SHP77 treated with DMSO at 0.1 percent for 48 hours (cell line): ENCODE measurements at regions not wholly inside any gene's neighbourhood (a gene's known extent, or its start where the extent isn't known, plus 50 kb on each side); places are given as distances from the start of the nearest gene placed in this dataset.
A peak's percentile ranks its signal among the peaks of the same experiment; 100 is the strongest.
"Not testable (repeated sequence)": the region's sequence is repeated elsewhere in the genome, so short reads cannot be mapped to it uniquely, and the experiment has no call there.

ENCODE experiments used
- DNase-seq: peaks from one replicate; lab custom pipeline; 2025; lab: John Stamatoyannopoulos, UW

DNA sequence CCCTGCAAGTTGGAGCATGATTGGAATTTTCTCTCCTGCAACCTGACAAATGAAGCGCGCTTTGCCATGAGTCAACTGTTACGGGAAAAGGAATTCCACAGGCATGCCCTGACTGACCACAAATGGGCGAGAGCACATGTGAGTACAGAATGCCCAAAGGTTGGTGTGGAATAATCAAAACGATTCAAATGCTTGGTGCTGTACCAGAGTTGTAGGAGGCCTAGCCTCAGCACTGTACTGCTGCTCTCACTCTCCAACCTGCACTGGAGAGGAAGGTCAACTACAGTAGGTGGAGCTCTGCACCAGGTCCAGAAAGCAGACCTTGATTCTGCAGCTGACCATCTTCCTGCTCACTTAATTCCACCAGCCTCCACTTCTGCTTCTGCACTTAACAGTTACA, 406.9 kb upstream of the ACTBL2 start:
- peak; percentile 16 for DNase-seq

DNA sequence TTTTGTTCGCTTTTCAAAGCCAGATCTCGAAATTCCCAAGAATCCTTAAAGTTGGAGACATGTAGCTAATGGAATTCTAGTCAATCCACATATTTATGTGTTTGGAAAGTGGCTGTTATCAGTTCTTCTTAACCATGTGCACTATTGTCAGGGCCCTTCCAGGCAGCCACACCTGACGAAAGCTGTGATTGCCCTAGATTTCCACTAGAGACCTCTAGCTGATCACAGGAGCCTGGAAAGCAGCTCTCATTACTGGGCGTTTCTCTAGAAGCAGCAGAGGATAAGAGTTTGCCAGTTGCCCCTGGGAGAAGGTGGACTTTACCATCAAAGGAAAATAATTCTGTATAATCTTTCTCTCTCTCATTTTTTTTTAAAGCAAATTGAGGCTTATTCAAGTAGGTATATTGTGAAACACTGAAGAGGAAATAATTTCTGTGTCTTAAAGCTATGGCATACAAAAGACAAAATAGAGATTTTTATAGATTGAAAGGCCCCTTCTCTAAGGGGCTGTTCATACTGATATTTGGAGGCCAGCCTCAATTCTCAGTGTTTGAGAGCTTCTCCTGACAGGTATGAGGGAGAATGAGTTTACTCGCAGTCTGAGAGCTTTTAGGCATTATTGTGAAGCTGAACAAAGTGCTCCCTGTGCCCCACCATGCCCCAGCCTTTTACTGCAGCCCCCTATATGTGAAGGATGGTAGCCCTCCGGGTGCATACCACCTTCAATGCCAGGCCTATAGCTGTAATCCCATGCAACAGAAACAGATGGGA, 405.4 kb upstream of the ACTBL2 start:
- DNase-seq: peak; percentile 44

DNA sequence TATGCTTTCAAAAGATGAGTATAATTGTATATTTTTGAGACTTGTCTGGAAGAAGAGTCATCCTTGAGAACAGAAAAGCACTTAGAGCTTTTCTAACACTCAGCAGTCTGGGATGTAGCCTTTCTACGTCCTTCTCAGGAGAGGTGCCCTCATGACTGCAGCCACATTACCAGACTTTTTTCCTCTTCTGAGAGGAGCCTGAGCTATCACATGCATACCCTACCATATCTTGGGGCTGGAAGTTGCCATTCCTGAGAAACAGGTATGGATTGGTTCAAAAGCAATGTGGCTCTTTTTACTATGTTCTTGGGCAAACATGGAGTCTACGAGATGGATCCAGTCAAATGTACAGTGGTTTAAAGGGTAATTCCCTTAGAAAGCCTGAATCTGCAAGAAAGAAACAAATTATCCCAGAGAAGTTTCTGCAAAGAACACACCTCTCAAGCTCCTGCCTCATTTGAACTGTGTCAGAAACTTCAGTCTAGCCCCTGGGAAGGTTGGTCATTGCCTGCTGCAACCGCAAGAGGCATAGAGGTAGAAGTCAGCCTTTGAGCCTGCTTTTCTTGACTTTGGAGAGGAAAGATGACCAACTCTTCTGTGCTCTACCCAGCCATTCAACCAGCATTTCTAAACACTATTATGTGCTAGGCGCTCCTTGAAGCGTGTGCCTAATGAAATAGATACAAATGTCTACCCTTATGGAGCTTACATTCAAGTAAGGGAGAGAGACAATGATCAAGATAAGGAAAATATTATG, 401.9 kb upstream of the ACTBL2 start:
- DNase-seq: no peak

DNA sequence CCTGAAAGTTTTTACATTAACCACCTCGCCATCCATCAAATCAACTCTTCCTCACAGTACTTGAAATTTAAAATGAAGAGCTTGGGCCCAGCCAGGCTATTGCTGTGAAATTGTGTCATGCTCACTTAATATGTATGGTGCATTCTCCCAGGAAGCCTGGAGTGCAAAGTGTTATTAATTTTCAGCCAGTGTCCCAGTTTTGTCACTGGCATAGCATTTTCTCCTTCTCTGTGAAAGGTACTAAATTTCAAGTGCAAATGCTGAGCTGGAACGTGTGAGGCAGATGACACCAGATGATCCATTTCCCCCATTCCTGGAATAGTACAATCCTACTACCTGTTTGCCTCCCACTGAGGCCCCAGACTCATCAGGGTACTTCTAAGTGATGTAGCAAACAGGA, 397.6 kb upstream of the ACTBL2 start:
- DNase-seq: no peak

DNA sequence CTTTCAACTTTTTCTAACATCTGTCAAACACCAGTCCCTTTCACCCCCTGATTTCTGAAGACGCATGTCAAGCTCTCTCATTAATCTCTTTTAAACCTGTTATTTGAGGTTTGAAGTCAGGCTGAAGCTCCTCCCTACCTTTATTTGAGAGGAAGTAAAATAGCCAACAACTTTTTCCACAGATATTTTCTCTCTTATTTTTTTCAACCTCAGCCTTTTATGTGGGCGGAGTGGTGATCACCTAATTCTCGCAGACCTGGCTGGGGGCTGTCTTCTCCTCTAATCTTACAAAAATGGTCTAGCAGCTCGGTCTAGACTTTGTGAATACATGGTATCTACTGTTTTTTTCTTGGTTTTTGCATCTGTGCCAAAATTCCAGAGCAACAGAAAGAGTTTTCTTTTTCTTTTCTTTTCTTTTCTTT, 395.7 kb upstream of the ACTBL2 start:
- DNase-seq: no peak

DNA sequence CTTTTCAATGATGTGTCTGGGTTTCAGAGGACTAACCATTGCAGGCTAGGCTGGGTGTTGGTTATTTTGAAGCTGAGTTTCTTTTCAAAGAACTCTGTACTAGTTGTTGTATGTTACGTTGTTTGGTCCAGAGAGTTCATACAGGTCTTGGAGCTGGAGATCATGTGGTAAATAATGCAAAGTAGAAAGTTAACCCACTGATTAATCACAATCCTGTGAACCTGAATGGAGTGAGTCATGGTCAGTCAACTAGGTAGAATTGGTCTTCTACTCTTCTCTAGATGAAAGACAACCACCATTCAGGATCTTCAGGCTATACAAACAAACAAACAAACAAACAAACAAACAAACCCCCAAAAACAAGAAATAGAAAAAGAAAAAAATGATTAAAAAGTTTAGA, 388.9 kb upstream of the ACTBL2 start:
- no peak for DNase-seq

DNA sequence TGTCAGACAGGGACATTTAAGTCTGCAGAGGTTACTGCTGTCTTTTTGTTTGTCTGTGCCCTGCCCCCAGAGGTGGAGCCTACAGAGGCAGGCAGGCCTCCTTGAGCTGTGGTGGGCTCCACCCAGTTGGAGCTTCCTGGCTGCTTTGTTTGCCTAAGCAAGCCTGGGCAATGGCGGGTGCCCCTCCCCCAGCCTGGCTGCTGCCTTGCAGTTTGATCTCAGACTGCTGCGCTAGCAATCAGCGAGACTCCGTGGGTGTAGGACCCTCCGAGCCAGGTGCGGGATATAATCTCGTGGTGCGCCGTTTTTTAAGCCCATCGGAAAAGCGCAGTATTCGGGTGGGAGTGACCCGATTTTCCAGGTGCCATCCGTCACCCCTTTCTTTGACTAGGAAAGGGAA, 387.7 kb upstream of the ACTBL2 start:
- DNase-seq: not testable (repeated sequence)

DNA sequence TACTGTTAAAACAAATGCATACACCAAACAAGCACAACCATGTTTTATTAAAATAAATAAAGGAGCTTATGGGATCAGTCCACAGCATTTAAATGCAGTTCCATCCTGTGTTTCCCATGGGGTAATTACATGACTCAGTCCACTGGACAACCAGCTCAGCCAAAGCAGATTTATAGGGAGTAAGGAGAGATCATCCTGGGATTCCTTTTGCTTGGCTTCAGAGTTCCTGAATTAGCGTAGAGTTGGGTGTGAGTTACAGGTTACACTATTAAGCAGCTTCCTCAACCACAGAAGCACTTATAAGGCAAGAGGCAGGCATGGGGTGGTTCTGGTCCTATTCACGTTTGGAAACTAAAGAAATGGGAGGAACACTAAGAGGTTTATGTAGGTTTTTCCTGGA, 381.1 kb upstream of the ACTBL2 start:
- no peak for DNase-seq

DNA sequence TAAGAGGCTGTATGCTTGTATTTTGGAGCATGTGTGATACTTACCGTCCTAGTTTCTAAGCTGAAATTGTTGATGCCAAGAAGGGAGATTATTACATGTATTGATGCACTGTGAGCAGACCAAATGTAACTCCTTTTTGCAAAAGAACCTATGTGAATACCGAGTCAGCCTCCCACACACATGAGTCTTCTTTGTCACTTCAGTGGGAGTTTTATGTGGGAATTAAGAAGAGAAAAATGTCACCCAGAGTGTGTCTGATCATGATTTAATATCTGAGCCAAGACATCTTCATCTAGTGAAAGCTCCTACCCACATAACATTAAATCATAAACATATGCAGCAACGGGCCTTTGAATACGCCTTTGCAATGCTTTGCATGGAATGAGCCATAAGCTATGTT, 380.3 kb upstream of the ACTBL2 start:
- no peak for DNase-seq

DNA sequence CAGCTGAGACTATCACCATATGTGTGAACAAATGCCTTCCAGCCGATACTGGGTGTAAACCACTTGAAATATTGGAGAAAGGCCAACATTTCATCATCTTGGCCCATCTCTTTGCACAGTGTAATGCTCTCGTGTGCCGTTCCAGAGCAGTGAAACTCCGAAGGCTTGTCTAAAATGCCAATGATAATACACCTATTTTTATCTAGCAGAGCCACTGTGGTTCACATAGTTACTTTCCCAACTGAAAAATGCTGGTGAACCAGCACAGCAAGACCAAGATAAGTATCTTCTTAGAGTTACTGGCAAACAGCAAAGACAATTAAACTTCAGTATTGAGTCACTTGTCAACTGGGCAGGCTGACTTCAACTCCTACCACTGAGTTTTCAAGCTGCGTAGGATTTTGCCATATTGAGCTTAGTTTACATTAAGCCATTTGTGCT, 379.9 kb upstream of the ACTBL2 start:
- DNase-seq: peak; percentile 25

DNA sequence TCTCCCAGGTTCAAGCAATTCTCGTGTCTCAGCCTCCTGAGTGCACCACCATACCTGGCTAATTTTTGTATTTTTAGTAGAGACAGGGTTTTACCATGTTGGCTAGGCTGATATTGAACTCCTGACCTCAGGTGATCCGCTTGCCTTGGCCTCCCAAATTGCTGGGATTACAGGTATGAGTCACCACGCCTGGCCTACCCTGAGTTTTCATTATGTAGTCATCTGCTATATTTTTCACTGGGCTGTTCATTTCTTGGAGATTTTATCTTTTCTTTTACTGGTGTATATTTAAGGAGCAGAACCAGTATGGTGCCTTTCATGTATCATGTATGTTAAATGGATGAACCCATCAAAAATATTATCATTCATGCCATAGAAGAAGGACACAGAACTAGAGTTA, 377.0 kb upstream of the ACTBL2 start:
- DNase-seq: no peak

DNA sequence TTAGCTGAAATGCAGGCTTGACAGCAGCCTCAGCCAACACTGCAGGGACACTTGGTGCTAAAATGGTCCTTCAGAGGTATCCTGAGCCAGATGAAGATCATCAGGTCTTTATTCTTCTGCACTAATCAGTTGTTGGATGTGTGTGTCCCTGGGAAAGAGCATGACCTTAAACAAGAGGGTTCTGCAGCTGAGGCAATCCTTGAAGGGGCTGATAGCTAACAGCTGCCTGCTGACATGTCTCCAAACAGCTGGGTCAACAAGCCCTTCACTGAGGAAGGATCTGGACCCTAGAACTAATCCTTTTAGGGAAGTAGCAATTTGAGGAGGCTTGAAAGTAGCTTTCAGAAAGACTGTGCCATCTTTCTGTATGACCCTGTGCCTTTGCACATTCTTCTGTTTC, 376.3 kb upstream of the ACTBL2 start:
- no peak for DNase-seq

DNA sequence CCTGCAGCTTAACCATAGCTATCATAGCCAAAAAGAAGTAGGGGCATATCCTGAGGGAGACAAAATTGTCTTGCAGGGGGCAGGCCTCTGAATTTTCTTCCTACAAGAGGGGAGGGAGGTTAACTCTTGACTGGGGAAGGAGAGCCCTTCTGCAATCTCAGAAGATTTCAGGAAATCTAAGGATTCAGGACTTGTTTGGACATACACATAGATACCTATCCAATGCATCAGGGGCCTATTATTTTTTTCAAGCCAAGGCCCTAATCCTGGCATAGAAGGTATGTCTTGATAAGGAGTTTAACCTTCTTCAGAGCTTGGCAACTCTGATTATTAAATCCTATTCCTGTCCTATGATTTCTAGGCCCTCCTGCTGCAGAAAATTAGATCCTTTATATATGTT, 375.1 kb upstream of the ACTBL2 start:
- DNase-seq: no peak

DNA sequence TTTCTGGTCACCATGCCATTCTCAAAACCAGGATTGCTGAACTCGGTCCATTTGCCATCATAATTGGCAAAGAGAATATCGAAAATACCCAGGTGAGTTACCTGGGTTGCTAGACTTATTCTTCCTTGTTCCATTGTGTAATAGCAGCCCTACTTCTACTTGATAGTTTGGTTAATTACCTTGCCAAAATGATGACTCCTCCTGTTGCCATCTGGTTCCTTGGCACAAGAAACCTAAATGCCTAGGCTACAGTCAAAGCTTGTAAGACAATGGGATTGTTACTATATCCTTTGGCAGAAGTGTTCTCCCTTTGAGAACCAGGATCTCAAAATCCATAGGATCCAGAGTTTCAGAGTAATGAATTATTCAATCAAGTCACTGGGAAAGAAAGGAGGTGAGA, 373.2 kb upstream of the ACTBL2 start:
- DNase-seq: no peak

DNA sequence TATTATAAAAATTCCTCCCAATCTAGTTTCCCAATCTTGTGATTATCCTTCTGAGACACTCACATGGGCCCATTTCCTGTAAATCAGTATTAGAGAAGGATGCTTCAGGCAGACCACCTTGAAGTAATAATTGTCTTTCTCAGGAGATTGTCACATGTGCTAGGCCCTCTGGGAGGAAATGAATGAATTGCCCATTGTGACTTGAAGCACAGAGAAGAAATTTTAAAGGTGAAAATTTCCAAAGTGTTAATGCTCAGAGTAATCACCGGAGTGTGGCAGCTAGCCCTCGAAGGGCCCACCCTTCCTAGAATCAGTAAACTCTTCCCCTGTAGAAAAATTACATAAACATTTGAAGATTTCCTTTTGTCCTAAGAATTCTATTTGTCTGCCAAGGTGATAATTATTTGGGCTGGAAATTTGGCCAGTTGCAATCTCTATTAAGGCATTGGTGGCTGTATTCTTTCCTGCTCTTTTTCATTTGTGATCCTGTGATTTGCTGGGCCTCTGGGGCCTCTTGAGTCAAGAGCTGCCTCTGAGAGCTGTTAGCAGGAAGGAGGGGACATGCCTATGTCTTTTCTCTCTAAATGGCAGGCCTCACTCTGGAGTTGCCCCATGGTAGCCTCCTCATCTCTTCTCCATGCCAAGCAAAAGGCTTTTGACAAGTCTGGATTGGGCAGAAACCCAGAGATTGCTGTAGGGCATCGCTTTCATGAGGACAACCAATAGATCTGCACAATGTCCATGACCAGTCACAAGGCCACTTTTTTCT, 371.5 kb upstream of the ACTBL2 start:
- DNase-seq: no peak

DNA sequence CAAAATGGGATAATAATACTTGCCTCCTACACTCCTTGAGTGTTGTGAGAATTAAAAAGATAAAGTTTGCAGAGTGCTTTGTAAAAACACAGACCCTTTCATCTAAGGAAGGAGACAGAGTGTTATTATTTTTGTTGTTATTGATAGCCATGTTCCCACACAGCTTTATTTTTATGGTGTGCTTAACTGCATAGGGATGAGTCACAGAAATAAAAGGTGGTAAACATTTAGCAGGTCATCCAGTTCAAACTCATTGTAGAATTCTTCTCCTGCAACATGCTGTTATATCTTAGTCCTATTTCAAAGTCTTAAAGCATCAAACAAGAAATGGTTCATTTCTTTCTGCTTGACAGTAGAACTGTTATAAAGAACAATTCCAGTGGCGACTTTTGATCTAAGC, 367.5 kb upstream of the ACTBL2 start:
- no peak for DNase-seq

DNA sequence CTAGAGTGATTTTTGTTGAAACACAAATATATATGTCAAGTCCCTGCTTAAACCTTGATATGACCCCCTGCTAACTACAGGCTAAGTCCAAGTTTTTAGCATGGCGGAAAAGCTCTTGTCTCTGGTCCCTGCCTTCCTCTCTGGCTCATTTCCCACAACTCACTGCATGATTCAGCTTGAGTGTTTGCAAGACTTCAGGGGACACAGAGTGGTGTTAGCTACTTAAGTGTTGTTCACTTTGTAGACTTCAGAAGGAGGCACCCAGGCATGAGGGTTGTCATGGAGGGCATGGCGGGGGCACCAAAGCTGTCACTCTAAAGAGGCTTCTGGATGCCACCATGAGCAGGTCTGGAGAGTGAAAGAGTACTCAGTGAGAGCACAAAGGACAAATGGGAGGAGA, 362.4 kb upstream of the ACTBL2 start:
- no peak for DNase-seq

DNA sequence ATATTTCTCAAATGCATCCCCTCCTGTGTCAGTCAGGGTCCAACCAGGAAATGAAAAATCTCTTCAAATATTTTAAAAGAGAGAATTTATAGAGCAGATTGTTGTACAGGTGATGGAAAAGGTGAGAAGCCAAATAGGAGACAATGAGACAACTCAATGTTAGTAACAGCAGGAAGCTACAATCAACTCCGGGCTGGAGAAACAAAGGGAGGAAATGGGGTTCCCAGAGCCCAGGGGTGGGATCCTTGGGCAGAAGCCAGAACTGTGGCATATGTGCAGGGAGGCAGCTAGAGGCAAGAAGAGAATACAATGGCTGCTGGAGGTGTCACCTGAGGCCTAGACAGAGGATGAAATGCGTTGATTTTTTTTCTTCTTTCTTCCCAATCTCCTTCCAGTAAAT, 361.8 kb upstream of the ACTBL2 start:
- DNase-seq: no peak

DNA sequence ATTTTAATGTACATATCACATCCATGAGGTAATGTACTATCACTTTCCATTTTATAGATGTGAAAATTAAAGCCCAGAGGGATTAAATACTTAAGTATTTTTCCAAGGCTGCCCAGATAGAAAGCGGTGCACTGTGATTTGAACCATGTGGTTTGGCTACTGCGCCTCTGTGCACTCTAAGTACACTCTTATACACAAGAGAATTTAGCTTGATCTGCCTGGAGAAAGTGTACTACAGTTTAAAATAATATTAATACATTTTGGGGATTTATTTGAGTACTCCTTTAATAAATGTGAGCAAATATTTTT, 360.4 kb upstream of the ACTBL2 start:
- no peak for DNase-seq

DNA sequence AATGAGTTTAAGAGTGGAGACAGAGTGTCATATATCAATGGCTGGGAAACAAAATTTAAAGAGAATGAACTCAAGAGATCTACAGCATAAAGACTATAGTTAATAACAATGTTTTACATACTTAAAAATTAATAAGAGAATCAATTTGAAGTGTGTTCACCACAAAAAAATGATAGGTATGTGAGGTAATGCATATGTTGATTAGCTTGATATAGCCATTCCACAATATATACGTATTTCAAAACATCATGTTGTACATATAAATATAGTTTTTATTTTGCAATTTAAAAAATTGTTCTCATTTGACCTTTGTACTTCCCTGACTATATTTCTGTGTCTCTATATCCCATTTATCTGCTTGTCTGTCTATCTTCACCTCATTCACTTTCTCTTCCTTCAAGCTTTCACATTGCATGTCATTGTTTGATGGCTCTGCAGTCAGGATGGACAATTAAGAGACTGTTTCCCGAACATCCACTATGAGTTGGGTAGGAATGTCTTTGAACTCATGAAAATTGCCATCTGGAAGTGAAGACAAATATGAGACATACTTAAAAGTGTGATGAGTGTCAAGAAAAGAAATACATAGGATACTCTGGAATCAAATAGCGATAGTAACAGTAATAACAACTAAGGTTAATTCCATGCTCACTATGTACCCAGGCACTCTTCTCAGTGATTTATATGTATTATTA, 359.9 kb upstream of the ACTBL2 start:
- no peak for DNase-seq

DNA sequence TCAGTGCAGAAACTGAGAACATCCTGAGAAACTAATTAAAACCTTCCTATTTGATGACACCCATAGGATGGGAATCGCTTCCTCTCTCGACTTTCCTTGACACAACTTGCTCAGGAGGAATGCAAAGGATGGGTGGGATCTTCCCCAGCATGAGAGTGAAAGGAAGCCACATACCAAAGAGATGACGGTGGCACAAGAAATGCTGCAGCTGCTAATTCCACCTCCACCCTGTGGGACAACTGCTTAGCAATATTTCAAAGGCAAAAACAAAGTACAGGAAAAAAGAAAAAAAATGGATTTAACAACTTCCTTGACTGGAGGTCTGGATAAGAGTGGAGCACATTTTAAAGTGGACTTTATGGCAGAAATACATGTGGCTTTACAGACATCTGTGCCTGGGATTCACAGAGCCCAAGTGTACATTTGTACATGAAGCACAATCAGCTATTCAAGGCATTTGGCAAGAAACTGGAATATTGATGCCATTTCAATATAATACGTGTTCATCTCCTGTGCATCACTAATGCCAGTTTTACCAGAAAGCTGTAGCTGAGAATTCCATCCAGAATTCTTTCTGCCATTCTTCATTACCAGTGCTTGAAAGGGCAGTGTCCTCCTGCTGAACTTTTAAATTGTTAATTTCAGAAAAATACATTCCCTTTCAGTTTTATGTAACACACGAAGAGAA, 359.2 kb upstream of the ACTBL2 start:
- no peak for DNase-seq
